Gastroesophageal sphincter (tissue), 4 donors: ENCODE measurements at regions not wholly inside any gene's neighbourhood (a gene's known extent, or its start where the extent isn't known, plus 50 kb on each side); places are given as distances from the start of the nearest gene placed in this dataset.
"Not testable (repeated sequence)": the region's sequence is repeated elsewhere in the genome, so short reads cannot be mapped to it uniquely, and the experiment has no call there.

Experiments
- ATAC-seq: fragments of 150-250 bp; one replicate; pipeline ENCODE4 v1.9.1; 2016; ENCODE audit warnings: mild to moderate bottlenecking, moderate library complexity
- H3K27ac ChIP-seq, 4 donors: fragments of 200-600 bp; sonication (generic) in 3 of 4; 1 replicate in 3 of 4; 2 replicates in 1 of 4; pipeline ENCODE4 v1.5.1; 2016 to 2019
- H3K27me3 ChIP-seq: fragments of 200-600 bp; sonication (generic); one replicate; pipeline ENCODE4 v1.5.1; 2019
- H3K36me3 ChIP-seq, 2 donors: fragments of 200-600 bp; sonication (generic); one replicate each; pipeline ENCODE4 v1.5.1; 2019; ENCODE audit warnings: control low read depth in 1 of 2
- H3K4me1 ChIP-seq, 3 donors: fragments of 200-600 bp; sonication (generic); 1 replicate in 2 of 3; 2 replicates in 1 of 3; pipeline ENCODE4 v1.5.1; 2016 to 2019; ENCODE audit warnings: control low read depth in 2 of 3
- H3K4me3 ChIP-seq, 2 donors: fragments of 200-600 bp; sonication (generic); one replicate each; pipeline ENCODE4 v1.5.1; 2019; ENCODE audit warnings: mild to moderate bottlenecking in 1 of 2, moderate library complexity in 1 of 2
- H3K9me3 ChIP-seq, 3 donors: fragments of 200-600 bp; sonication (generic); one replicate each; pipeline ENCODE4 v1.5.1; 2017 to 2019; ENCODE audit warnings: control low read depth in 2 of 3
- CTCF ChIP-seq, 4 experiments: fragments of 200-600 bp in 2 of 4; fragments of 450-650 bp in 2 of 4; sonication (generic) in 1 of 4; IDR thresholded peaks; one replicate each; pipeline ENCODE4 v1.5.1; 2017 to 2019; ENCODE audit warnings: antibody characterized with exemption in 4 of 4, mild to moderate bottlenecking in 2 of 4, moderate library complexity in 2 of 4
- EP300 ChIP-seq: sonication (generic); formaldehyde crosslinking; IDR thresholded peaks from one replicate; pipeline ENCODE4 v1.6.1; 2017; ENCODE audit warnings: antibody characterized with exemption, mild to moderate bottlenecking
- POLR2A ChIP-seq, 2 donors: fragments of 450-650 bp; IDR thresholded peaks; one replicate each; pipeline ENCODE4 v1.6.1; 2017; ENCODE audit warnings: antibody characterized with exemption in 2 of 2, mild to moderate bottlenecking in 2 of 2, moderate library complexity in 1 of 2
- POLR2AphosphoS5 ChIP-seq: sonication (generic); formaldehyde crosslinking; IDR thresholded peaks from one replicate; pipeline ENCODE4 v1.6.1; 2017; ENCODE audit warnings: antibody characterized with exemption
- WGBS, 2 donors: methylation state at CpG; one replicate each; pipeline ENCODE4 v1.1.5; 2018; ENCODE audit warnings: low coverage in 1 of 2; 5-methylcytosine and 5-hydroxymethylcytosine counted together

GRCh38 chr18:78799382-78800089, 180.1 kb upstream of the SALL3 start:
- no peak overlapping the region for H3K27ac ChIP-seq
- ATAC-seq: no peak
- 86 to 87% methylated on average over 14 to 19 of the region's 29 CpGs for WGBS, 2 donors
- no peaks in the 10 kb centered on the region for H3K4me1 ChIP-seq
- no peak for TF ChIP-seq POLR2AphosphoS5
- H3K9me3 ChIP-seq: no peaks in the 10 kb centered on the region
- peaks cover 22% of the 10 kb centered on the region for H3K27me3 ChIP-seq
- H3K4me3 ChIP-seq: no peak overlapping the region
- no peaks in the 10 kb centered on the region for H3K36me3 ChIP-seq

GRCh38 chr18:78800102-78800851, 179.3 kb upstream of the SALL3 start:
- H3K36me3 ChIP-seq, H3K27ac ChIP-seq, ATAC-seq, H3K9me3 ChIP-seq, H3K4me1 ChIP-seq, H3K4me3 ChIP-seq: not testable (repeated sequence)
- WGBS, 2 donors: 65 to 81% methylated on average over 8 to 14 of the region's 14 CpGs
- peaks cover 25% of the 10 kb centered on the region for H3K27me3 ChIP-seq

DNA sequence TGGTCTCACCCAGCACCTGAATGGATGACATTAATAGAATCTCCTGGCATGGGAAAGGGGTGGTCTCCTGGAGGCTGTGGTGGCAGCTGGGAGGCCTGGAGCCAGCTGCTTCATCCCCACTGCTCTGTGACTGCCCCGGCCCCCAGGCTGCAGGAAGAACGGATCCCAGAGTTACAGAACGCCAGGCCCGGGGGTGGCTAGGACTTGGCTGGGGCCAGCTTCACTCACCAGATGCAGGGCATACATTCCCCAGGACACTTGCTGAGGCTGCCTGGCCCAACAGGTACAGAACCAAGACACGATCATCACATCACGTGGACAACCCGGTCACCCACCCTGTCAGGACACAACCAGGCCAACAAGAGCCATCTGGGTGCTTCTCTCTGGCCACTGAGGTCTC, 178.6 kb upstream of the SALL3 start:
- ATAC-seq: no peak
- TF ChIP-seq CTCF (IDR thresholded peaks at IDR 0.05) (no peak), POLR2A (IDR thresholded peaks at IDR 0.05) (no peak), EP300 (no peak), POLR2AphosphoS5 (no peak)
- 52 to 72% methylated on average over 2 of the region's 7 CpGs for WGBS, 2 donors

GRCh38 chr18:78803104-78803503, 176.5 kb upstream of the SALL3 start:
- no peaks in the 10 kb centered on the region for H3K36me3 ChIP-seq
- TF ChIP-seq POLR2AphosphoS5 (no peak), POLR2A (IDR thresholded peaks at IDR 0.05) (no peak), CTCF (IDR thresholded peaks at IDR 0.05) (no peak), EP300 (no peak)
- 81 to 92% methylated on average over 5 of the region's 9 CpGs for WGBS, 2 donors
- H3K27me3 ChIP-seq: peaks cover 25% of the 10 kb centered on the region
- ATAC-seq: no peak
- H3K4me1 ChIP-seq: no peaks in the 10 kb centered on the region
- no peak overlapping the region for H3K4me3 ChIP-seq
- no peaks in the 10 kb centered on the region for H3K9me3 ChIP-seq
- no peak overlapping the region for H3K27ac ChIP-seq

More for the DNA sequence above, 178.6 kb upstream of the SALL3 start:
- no peak overlapping the region for H3K27ac ChIP-seq
- no peaks in the 10 kb centered on the region for H3K9me3 ChIP-seq
- no peak overlapping the region for H3K4me3 ChIP-seq
- no peaks in the 10 kb centered on the region for H3K4me1 ChIP-seq
- peaks cover 25% of the 10 kb centered on the region for H3K27me3 ChIP-seq
- H3K36me3 ChIP-seq: no peaks in the 10 kb centered on the region

GRCh38 chr18:78804206-78805030, 175.2 kb upstream of the SALL3 start:
- ATAC-seq: no peak
- 40 to 97% methylated on average over 1 to 4 of the region's 26 CpGs for WGBS, 2 donors
- H3K27ac ChIP-seq: no peak overlapping the region
- TF ChIP-seq POLR2AphosphoS5 (no peak), POLR2A (IDR thresholded peaks at IDR 0.05) (no peak), EP300 (no peak), CTCF (IDR thresholded peaks at IDR 0.05) (no peak)
- no peaks in the 10 kb centered on the region for H3K36me3 ChIP-seq
- no peaks in the 10 kb centered on the region for H3K9me3 ChIP-seq
- H3K4me1 ChIP-seq: no peaks in the 10 kb centered on the region
- H3K27me3 ChIP-seq: peaks cover 25% of the 10 kb centered on the region
- H3K4me3 ChIP-seq: no peak overlapping the region
